Keratinocyte (primary cell): ENCODE measurements at regions not wholly inside any gene's neighbourhood (a gene's known extent, or its start where the extent isn't known, plus 50 kb on each side); places are given as distances from the start of the nearest gene placed in this dataset.

Source experiments
- DNase-seq: peaks from one replicate; pipeline ENCODE4 v3.0.0-alpha.2; 2011; ENCODE audit warnings: low read depth, missing footprints, low spot score
- FAIRE-seq: peaks from 2 replicates; lab custom pipeline; 2011; peaks lifted over from hg19 to GRCh38; lab: Jason Lieb, UNC
- H2AFZ ChIP-seq: 2 replicates; pipeline ENCODE4 v1.6.0; 2012; ENCODE audit warnings: low read length, control low read depth, inconsistent platforms; ENCODE audit not compliant: control insufficient read depth
- H3K27ac ChIP-seq: 2 replicates; pipeline ENCODE4 v1.5.1; 2011; ENCODE audit warnings: low read length; ENCODE audit not compliant: control insufficient read depth, insufficient read depth
- H3K27me3 ChIP-seq: 3 replicates; pipeline ENCODE4 v1.6.0; 2011; ENCODE audit warnings: low read length; ENCODE audit not compliant: control insufficient read depth, insufficient read depth; ENCODE audit errors: extremely low read depth
- H3K36me3 ChIP-seq, 2 experiments: 2 replicates in 1 of 2; 3 replicates in 1 of 2; pipeline ENCODE4 v1.5.1; 2011; ENCODE audit warnings: low read length in 2 of 2, mild to moderate bottlenecking in 1 of 2; ENCODE audit not compliant: control insufficient read depth in 2 of 2, insufficient read depth in 2 of 2; ENCODE audit errors: extremely low read depth in 1 of 2
- H3K4me1 ChIP-seq: 3 replicates; pipeline ENCODE4 v1.5.1; 2011; ENCODE audit warnings: low read length; ENCODE audit not compliant: control insufficient read depth, insufficient read depth; ENCODE audit errors: extremely low read depth
- H3K4me2 ChIP-seq: 3 replicates; pipeline ENCODE4 v1.6.0; 2011; ENCODE audit warnings: low read depth, low read length; ENCODE audit not compliant: control insufficient read depth, insufficient read depth; ENCODE audit errors: extremely low read depth
- H3K4me3 ChIP-seq, 3 experiments: fragments of 200-600 bp in 1 of 3; sonication (generic) in 1 of 3; 2 replicates in 2 of 3; 3 replicates in 1 of 3; pipeline ENCODE4 v1.5.1; 2011 to 2016; ENCODE audit warnings: low read length in 3 of 3, mild to moderate bottlenecking in 3 of 3, control low read depth in 2 of 3, inconsistent platforms in 1 of 3, low read depth in 1 of 3, mixed read lengths in 1 of 3, mixed run types in 1 of 3, moderate library complexity in 1 of 3; ENCODE audit not compliant: control insufficient read depth in 2 of 3, insufficient read depth in 2 of 3; ENCODE audit errors: extremely low read depth in 1 of 3
- H3K79me2 ChIP-seq: 2 replicates; pipeline ENCODE4 v1.6.0; 2012; ENCODE audit warnings: low read length; ENCODE audit not compliant: control insufficient read depth, insufficient read depth
- H3K9ac ChIP-seq: 3 replicates; pipeline ENCODE4 v1.6.0; 2011; ENCODE audit warnings: low read length; ENCODE audit not compliant: control insufficient read depth, insufficient read depth; ENCODE audit errors: extremely low read depth
- H3K9me1 ChIP-seq: 3 replicates; pipeline ENCODE4 v1.6.0; 2011; ENCODE audit warnings: low read length; ENCODE audit not compliant: control insufficient read depth, insufficient read depth; ENCODE audit errors: extremely low read depth
- H3K9me3 ChIP-seq: 2 replicates; pipeline ENCODE4 v1.5.1; 2012; ENCODE audit warnings: low read depth, low read length; ENCODE audit not compliant: control insufficient read depth
- H4K20me1 ChIP-seq: 3 replicates; pipeline ENCODE4 v1.6.0; 2011; ENCODE audit warnings: low read length; ENCODE audit not compliant: control insufficient read depth, insufficient read depth; ENCODE audit errors: extremely low read depth
- CTCF ChIP-seq, 3 experiments: IDR thresholded peaks in 1 of 3; conservative IDR thresholded peaks in 1 of 3; optimal IDR thresholded peaks in 1 of 3; 2 replicates in 2 of 3; 3 replicates in 1 of 3; pipeline versions ENCODE3 to v1.5.1; 2011; ENCODE audit warnings: low read length in 3 of 3, mild to moderate bottlenecking in 3 of 3, moderate library complexity in 2 of 3, control low read depth in 1 of 3, inconsistent platforms in 1 of 3; ENCODE audit not compliant: insufficient read depth in 2 of 3; ENCODE audit errors: extremely low read depth in 1 of 3
- EZH2 ChIP-seq: IDR thresholded peaks from one replicate; pipeline ENCODE4 v1.6.1; 2012; ENCODE audit warnings: inconsistent platforms, mild to moderate bottlenecking, low read length, moderate library complexity
- dilution Hi-C: fragments of 300-500 bp; cut with MboI; formaldehyde crosslinking; loops from one replicate; pipeline ENCODE4 v1.7.0; 2020; ENCODE audit warnings: low sequenced_read_pairs; ENCODE audit not compliant: extremely low pct_ligation_motif_present

- Histone ChIP-seq H3K79me2 (no peaks in the 10 kb centered on the region), H3K4me1 (no peaks in the 10 kb centered on the region), H3K9ac (no peak overlapping the region), H3K4me2 (no peak overlapping the region), H3K27ac (no peak overlapping the region), H4K20me1 (no peaks in the 10 kb centered on the region), H3K9me1 (no peaks in the 10 kb centered on the region), H2AFZ (no peak overlapping the region), H3K27me3 (no peaks in the 10 kb centered on the region), H3K4me3 (no peak overlapping the region), H3K9me3 (peaks cover 3% of the 10 kb centered on the region), H3K36me3 (no peaks in the 10 kb centered on the region)
- DNase-seq (no peak), FAIRE-seq (no peak)
- TF ChIP-seq EZH2 = no peak
- no peak for TF ChIP-seq CTCF (optimal IDR thresholded peaks at IDR 0.05 in 1 of 3, IDR thresholded peaks at IDR 0.05 in 1 of 3, conservative IDR thresholded peaks at IDR 0.05 in 1 of 3; ENCODE audit: extremely low read depth in 1 of 3, insufficient read depth in 2 of 3, low read length in 3 of 3)
- dilution Hi-C loops = no loop called here
Measured at GRCh38 chr18:76169733-76170132, 325.3 kb downstream of the ZNF516 start.

GRCh38 chr18:76167845-76168621 is 327.0 kb downstream of the ZNF516 start:
- no peaks in the 10 kb centered on the region for H3K27me3 ChIP-seq
- H3K4me3 ChIP-seq = no peak overlapping the region
- peaks cover 3% of the 10 kb centered on the region for H3K9me3 ChIP-seq
- no peaks in the 10 kb centered on the region for H3K36me3 ChIP-seq
- no peaks in the 10 kb centered on the region for H3K9me1 ChIP-seq
- dilution Hi-C loops = no loop called here
- H3K4me2 ChIP-seq = no peak overlapping the region
- H3K9ac ChIP-seq = no peak overlapping the region
- H2AFZ ChIP-seq = no peak overlapping the region
- FAIRE-seq (no peak), DNase-seq (no peak)
- H3K79me2 ChIP-seq = no peaks in the 10 kb centered on the region
- no peak overlapping the region for H3K27ac ChIP-seq
- no peaks in the 10 kb centered on the region for H3K4me1 ChIP-seq
- H4K20me1 ChIP-seq = no peaks in the 10 kb centered on the region
- TF ChIP-seq CTCF (optimal IDR thresholded peaks at IDR 0.05 in 1 of 3, IDR thresholded peaks at IDR 0.05 in 1 of 3, conservative IDR thresholded peaks at IDR 0.05 in 1 of 3; ENCODE audit: extremely low read depth in 1 of 3, insufficient read depth in 2 of 3, low read length in 3 of 3) (no peak), EZH2 (no peak)
